Hippocampal formation (tissue), 2 donors: ENCODE measurements at regions not wholly inside any gene's neighbourhood (a gene's known extent, or its start where the extent isn't known, plus 50 kb on each side); places are given as distances from the start of the nearest gene placed in this dataset.

ENCODE experiments used
- DNase-seq, 2 donors: peaks; one replicate each; lab custom pipeline; 2025; lab: John Stamatoyannopoulos, UW

GRCh38 chr2:144156736-144157640, 362.9 kb downstream of the ZEB2 start:
- DNase-seq, result no peak

DNA sequence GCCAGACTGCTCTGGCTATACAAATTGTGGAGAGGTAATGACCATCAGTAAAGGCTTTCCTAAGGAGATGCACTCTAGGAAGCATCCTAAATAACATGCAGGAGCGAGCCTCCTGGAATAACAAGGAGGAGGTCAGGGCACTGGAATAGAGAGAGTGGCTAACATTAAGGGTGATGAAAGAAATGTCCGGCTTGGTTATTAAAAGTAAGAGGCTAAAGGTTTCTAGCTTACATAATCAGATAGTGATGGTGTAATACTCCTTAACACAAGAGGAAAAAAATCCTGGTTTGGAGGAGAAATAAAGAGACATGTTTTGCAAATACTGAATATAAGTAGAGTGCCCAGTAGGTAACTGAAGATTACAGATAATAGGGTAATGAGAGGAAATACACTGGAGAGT, 365.7 kb downstream of the ZEB2 start:
- no peak for DNase-seq

GRCh38 chr2:144152817-144153271, 367.1 kb downstream of the ZEB2 start:
- peak in 1 of 2 donors; percentile 14 for DNase-seq

DNA sequence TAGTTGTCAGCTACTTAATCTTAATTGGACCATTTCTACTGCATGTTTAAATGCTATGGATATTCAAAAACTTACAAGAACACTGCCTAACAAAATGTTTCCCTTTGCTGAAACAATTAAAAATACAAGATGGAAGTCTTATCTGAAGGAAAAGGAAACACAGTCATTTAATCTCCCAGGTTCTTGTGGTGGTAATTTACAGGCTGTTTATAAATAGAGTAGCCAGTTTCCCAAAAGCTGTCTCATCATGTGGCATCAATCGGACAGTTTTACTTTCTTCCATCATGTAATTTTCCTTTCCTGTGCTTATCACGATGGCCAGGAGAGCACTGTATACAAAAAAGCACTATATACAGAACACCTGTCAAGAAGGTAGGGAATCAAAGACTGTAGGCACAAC, 368.1 kb downstream of the ZEB2 start:
- no peak for DNase-seq

- DNase-seq, result no peak
Measured at GRCh38 chr2:144151405-144151804, 368.5 kb downstream of the ZEB2 start.

DNA sequence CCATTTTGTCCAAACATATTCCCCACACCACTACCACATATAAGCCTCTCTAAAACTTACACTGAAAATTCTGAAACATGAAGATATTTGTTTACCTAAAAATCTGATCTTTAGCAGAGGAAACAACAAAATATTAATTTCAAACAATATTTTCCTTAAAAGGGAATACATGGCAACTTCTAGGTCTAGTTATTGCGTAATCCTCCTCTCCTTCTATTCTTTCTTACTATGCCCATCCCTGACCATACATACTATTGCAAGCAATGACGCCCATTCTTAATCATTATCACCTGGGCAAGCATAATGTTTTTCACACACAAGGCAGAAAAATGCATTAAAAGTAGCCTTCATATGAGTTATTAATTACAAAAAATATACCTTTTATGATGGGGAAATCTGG, 372.6 kb downstream of the ZEB2 start:
- no peak for DNase-seq

DNA sequence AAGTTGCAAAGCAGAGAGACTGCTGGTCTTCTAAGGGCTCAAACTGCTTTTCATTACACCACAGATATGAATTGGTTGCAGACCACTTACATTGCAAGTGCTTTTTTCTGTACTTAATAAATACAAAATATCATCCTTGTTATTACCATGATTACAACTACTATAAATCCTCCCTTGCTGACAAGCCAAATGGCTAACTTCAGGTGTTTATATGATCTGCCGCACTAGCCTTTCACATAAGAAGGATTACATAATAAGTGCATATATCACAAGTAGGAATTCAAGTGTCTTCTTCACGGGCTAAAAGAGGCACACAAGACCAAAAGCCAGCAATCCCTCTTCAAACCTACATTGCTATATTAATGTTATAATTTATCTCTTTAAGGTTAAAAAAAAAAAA, 373.0 kb downstream of the ZEB2 start:
- DNase-seq, result no peak

- DNase-seq, result no peak
Measured at GRCh38 chr2:144146076-144146475, 373.8 kb downstream of the ZEB2 start.

DNA sequence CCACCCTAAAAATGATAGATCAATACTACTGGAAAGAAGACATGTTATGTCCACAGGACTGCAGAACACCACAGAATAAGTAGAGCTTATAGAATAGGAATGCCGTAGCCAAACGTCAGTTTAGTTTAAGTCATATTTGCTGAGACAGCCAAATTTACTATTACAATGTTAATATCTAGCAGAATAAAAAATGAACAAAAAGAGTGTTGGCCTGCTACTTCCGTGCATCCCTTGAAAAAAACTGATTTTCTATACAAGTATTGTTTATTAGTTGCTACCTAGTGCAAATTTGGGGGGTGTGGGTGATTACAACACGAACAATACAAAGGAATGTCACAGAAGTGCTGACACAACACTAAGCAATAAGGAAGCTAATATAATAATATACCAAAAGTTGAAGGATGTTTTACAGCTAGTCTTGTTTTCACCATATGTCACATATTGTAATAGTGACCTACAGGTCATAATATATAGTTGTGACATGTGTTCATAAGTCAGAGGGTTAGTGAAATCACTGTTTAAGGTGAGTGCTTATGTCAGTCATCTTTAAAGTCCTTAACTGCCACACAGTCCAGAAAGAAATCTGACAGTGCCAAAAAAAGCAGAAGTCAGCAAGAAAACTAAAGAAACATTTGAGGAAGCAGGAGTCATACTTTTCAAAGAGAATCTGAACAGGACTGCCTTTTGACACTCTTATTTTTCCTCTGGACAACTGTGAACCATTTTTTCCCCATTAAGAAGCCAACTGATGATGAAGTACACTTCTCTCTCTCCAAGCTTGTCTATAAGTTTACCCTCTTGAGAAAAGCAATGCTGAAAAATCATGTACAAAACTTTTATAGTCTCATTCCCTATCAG, 376.4 kb downstream of the ZEB2 start:
- no peak for DNase-seq

GRCh38 chr2:144140891-144141290, 379.0 kb downstream of the ZEB2 start:
- DNase-seq, result no peak

GRCh38 chr2:144137705-144138428, 382.1 kb downstream of the ZEB2 start:
- DNase-seq, result no peak

DNA sequence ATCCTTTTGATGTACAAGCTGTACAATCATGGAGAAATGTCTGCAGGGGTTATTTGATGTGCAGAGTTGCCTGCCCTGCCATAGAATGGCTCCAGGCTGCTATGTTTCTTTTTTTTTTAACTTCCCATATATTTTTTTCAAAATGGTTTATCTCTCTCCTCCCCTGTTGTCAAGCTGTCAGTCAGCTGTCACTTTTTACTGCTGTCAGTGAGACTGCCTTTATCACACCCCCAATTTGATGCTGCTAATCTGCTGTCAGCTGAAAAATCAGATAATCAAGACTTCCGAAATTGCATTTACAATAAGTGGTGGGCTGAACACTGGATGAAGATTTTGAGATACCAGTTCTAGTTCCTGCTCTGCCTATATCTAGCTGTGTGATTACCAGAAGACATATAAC, 382.6 kb downstream of the ZEB2 start:
- DNase-seq, result no peak

DNA sequence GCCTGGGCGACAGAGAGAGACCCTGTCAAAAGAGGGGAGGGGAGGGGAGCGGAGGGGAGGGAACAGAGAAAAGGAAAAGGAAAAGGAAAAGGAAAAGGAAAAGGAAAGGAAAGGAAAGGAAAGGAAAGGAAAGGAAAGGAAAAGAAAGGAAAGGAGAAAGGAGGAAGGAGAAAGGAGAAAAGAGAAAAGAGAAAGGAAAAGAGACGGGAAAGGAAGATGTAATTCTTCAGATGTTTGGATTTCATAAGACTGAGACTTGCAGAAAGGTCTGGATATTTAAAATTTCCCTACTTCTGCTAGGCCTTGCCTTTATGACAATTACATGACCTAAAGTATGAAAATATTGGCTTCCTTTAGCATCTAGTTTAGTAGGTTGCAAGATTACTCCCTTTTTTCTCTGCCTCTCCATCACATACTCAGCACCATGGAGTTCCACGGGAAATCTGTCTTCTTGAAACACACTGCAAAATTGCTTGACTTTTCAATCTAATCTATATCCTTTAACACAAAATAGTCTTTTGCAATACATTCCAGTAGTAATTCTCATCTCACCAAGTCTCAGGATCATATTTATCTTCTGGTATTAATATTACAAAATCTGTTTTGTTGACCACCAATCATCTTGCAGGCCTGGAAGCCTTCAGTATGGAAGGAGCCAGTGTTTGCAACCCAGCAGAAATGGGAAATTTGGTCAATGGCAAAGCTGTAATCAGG, 383.5 kb downstream of the ZEB2 start:
- no peak for DNase-seq

GRCh38 chr2:144133936-144134665, 385.8 kb downstream of the ZEB2 start:
- no peak for DNase-seq

- DNase-seq, result no peak
Measured at GRCh38 chr2:144132357-144132756, 387.6 kb downstream of the ZEB2 start.

DNA sequence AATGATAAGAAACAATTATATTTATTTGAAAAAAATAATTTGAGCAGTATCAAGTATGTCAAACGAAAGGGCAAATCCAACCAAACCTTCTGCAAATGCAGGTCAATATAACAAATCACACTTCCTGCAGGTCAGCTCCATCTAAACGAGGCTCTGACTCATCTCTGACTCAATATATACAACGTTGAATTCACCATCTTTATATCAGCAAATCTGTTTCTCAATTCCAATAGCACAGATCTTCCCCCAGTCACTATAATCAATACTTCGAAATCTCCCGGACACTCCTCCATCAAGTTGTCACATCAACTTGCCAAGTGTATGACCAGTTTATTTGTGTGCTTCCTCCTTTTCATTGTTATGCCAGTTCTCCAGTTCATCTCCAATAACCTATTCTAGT, 388.9 kb downstream of the ZEB2 start:
- DNase-seq, result no peak

- no peak for DNase-seq
Measured at GRCh38 chr2:144130551-144130950, 389.4 kb downstream of the ZEB2 start.

DNA sequence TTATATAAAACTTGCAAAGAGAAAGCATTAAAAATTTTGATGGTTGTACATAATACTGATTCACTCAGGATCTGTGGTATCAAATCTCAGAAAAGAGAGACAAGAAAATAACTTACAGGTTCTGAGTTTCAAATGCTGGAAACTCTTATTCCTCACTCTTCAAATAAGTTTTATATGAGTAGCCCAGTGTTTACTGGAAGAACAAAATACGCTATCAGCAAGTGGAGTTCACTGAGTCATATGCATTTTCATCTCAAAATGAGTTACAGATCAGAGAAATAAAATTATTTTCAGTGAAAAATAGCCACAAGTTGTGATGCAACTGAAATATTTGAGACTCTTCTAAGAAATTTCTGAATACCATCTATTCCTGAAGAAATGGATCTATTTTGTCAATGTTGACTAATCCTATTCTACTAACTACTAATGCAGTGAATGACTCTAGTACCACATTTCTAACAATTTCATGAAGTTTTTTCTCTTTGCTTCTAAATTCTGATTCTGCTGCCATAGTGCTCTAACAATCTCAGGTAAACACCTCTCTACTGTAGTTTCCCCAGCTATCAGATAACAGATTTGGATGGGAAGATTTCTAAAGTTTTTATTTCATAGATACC, 391.7 kb downstream of the ZEB2 start:
- no peak for DNase-seq

DNA sequence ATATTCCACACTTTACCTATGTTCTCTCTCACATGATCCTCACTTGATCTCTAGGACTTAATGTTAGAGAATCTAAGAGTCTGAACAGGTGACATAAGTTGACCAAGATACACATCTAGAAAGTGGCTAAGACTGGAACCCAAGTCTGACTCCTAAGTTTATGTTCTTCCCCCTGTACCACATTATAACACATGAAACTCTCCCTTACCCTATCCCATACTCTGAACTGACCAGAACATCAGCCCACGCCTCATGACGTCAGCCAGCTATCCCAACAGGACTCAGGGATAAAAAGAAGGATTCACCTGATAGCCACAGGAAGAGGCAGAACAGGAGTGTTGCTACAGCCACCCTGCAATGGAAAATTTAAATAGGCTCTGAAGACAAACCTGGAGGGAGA, 392.2 kb downstream of the ZEB2 start:
- no peak for DNase-seq

DNA sequence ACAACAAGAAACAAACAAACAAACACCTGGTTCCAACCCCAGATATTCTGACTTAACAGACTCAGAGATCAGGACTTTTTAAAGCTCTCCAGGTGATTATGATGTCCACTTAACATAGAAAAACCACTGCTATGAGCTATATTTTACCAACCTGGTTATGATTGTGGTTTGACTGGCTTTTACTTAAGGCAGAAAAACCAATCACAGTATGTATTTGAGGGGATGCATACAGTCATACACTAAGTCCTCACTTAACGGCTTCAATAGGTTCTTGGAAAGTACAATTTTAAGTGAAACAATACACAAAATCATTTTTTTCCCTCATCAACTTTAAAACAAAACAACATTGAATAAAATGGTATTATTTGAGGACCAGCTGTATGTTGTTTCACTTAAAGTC, 393.6 kb downstream of the ZEB2 start:
- DNase-seq, result no peak
